H1 (cell line): ENCODE measurements at regions not wholly inside any gene's neighbourhood (a gene's known extent, or its start where the extent isn't known, plus 50 kb on each side); places are given as distances from the start of the nearest gene placed in this dataset.
A peak's percentile ranks its signal among the peaks of the same experiment; 100 is the strongest.

Experiments
- CTCF ChIA-PET: fragments of 300-600 bp; sonication (Branson Sonifier 250); formaldehyde crosslinking; loops from one replicate; lab custom pipeline; 2021; ENCODE audit not compliant: partially characterized antibody; lab: Charles Lee
- POLR2A ChIA-PET: fragments of 300-600 bp; sonication (Branson Sonifier 250); formaldehyde crosslinking; loops from one replicate; lab custom pipeline; 2021; ENCODE audit warnings: inconsistent platforms; ENCODE audit not compliant: partially characterized antibody; lab: Charles Lee
- DNase-seq, 2 experiments: peaks; one replicate each; pipeline versions ENCODE4 v3.0.0 to v3.0.0-alpha.2; 2010 to 2022; ENCODE audit warnings: low spot score in 2 of 2, low read depth in 1 of 2, mixed read lengths in 1 of 2
- FAIRE-seq: peaks from 2 replicates; lab custom pipeline; 2011; peaks lifted over from hg19 to GRCh38; lab: Jason Lieb, UNC
- H2AFZ ChIP-seq: 2 replicates; pipeline ENCODE4 v1.8.1; 2012; ENCODE audit warnings: low read length, inconsistent platforms
- H2AK5ac ChIP-seq: 2 replicates; pipeline ENCODE4 v1.6.1; 2013; ENCODE audit warnings: low read depth, low read length
- H2BK120ac ChIP-seq: replicated peaks from 2 replicates; pipeline ENCODE3; 2013; ENCODE audit warnings: low read depth, low read length, inconsistent platforms
- H2BK12ac ChIP-seq: 2 replicates; pipeline ENCODE4 v1.6.1; 2013; ENCODE audit warnings: low read depth, low read length
- H2BK15ac ChIP-seq: 2 replicates; pipeline ENCODE4 v1.6.1; 2013; ENCODE audit warnings: low read length
- H2BK20ac ChIP-seq: 2 replicates; pipeline ENCODE4 v1.6.1; 2013; ENCODE audit warnings: low read length
- H2BK5ac ChIP-seq: 2 replicates; pipeline ENCODE4 v1.6.1; 2013; ENCODE audit warnings: low read depth, low read length
- H3K14ac ChIP-seq: 2 replicates; pipeline ENCODE4 v1.6.1; 2013; ENCODE audit warnings: inconsistent platforms; ENCODE audit not compliant: insufficient read length
- H3K18ac ChIP-seq: 2 replicates; pipeline ENCODE4 v1.6.1; 2013; ENCODE audit warnings: low read length; ENCODE audit errors: extremely low read depth
- H3K23ac ChIP-seq: 2 replicates; pipeline ENCODE4 v1.6.1; 2013; ENCODE audit warnings: inconsistent platforms; ENCODE audit not compliant: insufficient read length
- H3K23me2 ChIP-seq: 2 replicates; pipeline ENCODE4 v1.6.1; 2013; ENCODE audit warnings: low read depth, low read length
- H3K27ac ChIP-seq: 2 replicates; pipeline ENCODE4 v1.6.1; 2011; ENCODE audit warnings: low read depth, low read length, inconsistent platforms
- H3K27me3 ChIP-seq, 4 experiments: replicated peaks in 1 of 4; 1 replicate in 1 of 4; 2 replicates in 3 of 4; pipeline versions ENCODE4 v1.6.1 to v1.8.1; 2011 to 2013; ENCODE audit warnings: low read length in 3 of 4, mild to moderate bottlenecking in 3 of 4, inconsistent platforms in 2 of 4, mixed read lengths in 2 of 4, moderate library complexity in 1 of 4; ENCODE audit not compliant: control insufficient read depth in 3 of 4, insufficient read depth in 3 of 4; ENCODE audit errors: extremely low read depth in 1 of 4
- H3K36me3 ChIP-seq, 4 experiments: 2 replicates each; pipeline versions ENCODE4 v1.6.1 to v1.8.1; 2011 to 2013; ENCODE audit warnings: mild to moderate bottlenecking in 4 of 4, low read length in 3 of 4, moderate library complexity in 2 of 4, control low read depth in 1 of 4, inconsistent platforms in 1 of 4; ENCODE audit not compliant: insufficient read depth in 4 of 4, control insufficient read depth in 2 of 4
- H3K4ac ChIP-seq: replicated peaks from 2 replicates; pipeline ENCODE3; 2013; ENCODE audit warnings: low read length, low read depth, mixed read lengths, inconsistent platforms; ENCODE audit not compliant: insufficient read length
- H3K4me1 ChIP-seq, 4 experiments: replicated peaks in 1 of 4; 1 replicate in 1 of 4; 2 replicates in 3 of 4; pipeline versions ENCODE4 v1.6.1 to v1.8.1; 2011 to 2013; ENCODE audit warnings: low read length in 3 of 4, inconsistent platforms in 2 of 4, mixed read lengths in 1 of 4; ENCODE audit not compliant: insufficient read depth in 4 of 4, control insufficient read depth in 3 of 4
- H3K4me2 ChIP-seq, 2 experiments: 2 replicates each; pipeline versions ENCODE4 v1.6.1 to v1.8.1; 2011 to 2013; ENCODE audit warnings: low read depth in 2 of 2, low read length in 2 of 2, control low read depth in 1 of 2, inconsistent platforms in 1 of 2, mild to moderate bottlenecking in 1 of 2; ENCODE audit not compliant: insufficient read depth in 1 of 2
- H3K4me3 ChIP-seq, 4 experiments: fragments of 200-600, 300-600 bp in 1 of 4; sonication (generic), shearing (Covaris generic), sonication (Bioruptor Twin) in 1 of 4; 2 replicates each; pipeline versions ENCODE4 v1.5.1 to v1.8.1; 2011 to 2016; ENCODE audit warnings: low read length in 4 of 4, low read depth in 3 of 4, control low read depth in 2 of 4, inconsistent platforms in 2 of 4, mild to moderate bottlenecking in 2 of 4, mixed read lengths in 1 of 4, moderate library complexity in 1 of 4; ENCODE audit not compliant: insufficient read depth in 2 of 4; ENCODE audit errors: extremely low read depth in 1 of 4
- H3K56ac ChIP-seq: replicated peaks from 2 replicates; pipeline ENCODE3; 2013; ENCODE audit warnings: low read depth, mild to moderate bottlenecking, mixed read lengths, low read length, inconsistent platforms; ENCODE audit not compliant: insufficient read length
- H3K79me1 ChIP-seq: 2 replicates; pipeline ENCODE4 v1.6.1; 2013; ENCODE audit warnings: low read depth, low read length, control low read depth
- H3K79me2 ChIP-seq, 2 experiments: 2 replicates each; pipeline versions ENCODE4 v1.6.1 to v1.8.1; 2012 to 2013; ENCODE audit warnings: low read length in 2 of 2, mild to moderate bottlenecking in 2 of 2, inconsistent platforms in 1 of 2; ENCODE audit not compliant: insufficient read depth in 2 of 2, control insufficient read depth in 1 of 2
- H3K9ac ChIP-seq, 4 experiments: replicated peaks in 1 of 4; 1 replicate in 1 of 4; 2 replicates in 3 of 4; pipeline versions ENCODE4 v1.6.1 to v1.8.1; 2011 to 2013; ENCODE audit warnings: low read depth in 3 of 4, low read length in 3 of 4, control low read depth in 2 of 4, mild to moderate bottlenecking in 2 of 4, moderate library complexity in 2 of 4, inconsistent platforms in 1 of 4; ENCODE audit errors: extremely low read depth in 1 of 4
- H3K9me3 ChIP-seq, 2 experiments: 2 replicates each; pipeline versions ENCODE4 v1.6.1 to v1.8.1; 2012 to 2013; ENCODE audit warnings: mild to moderate bottlenecking in 2 of 2, moderate library complexity in 2 of 2, control low read depth in 1 of 2, inconsistent platforms in 1 of 2, low read depth in 1 of 2, low read length in 1 of 2, mixed read lengths in 1 of 2; ENCODE audit not compliant: insufficient read depth in 2 of 2
- H4K20me1 ChIP-seq, 2 experiments: replicated peaks in 1 of 2; 2 replicates each; pipeline versions ENCODE3 to v1.8.1; 2011 to 2013; ENCODE audit warnings: inconsistent platforms in 2 of 2, low read length in 2 of 2, mild to moderate bottlenecking in 1 of 2; ENCODE audit not compliant: insufficient read depth in 2 of 2, control insufficient read depth in 1 of 2
- H4K5ac ChIP-seq: 2 replicates; pipeline ENCODE4 v1.6.1; 2013; ENCODE audit warnings: low read length, low read depth, mixed read lengths, inconsistent platforms; ENCODE audit not compliant: insufficient read length
- H4K8ac ChIP-seq: 2 replicates; pipeline ENCODE4 v1.8.0; 2013; ENCODE audit warnings: mild to moderate bottlenecking, moderate library complexity, low read length, inconsistent platforms; ENCODE audit not compliant: insufficient read depth; ENCODE audit errors: extremely low read depth
- H4K91ac ChIP-seq: replicated peaks from 2 replicates; pipeline ENCODE3; 2013; ENCODE audit warnings: low read length, mixed read lengths, inconsistent platforms; ENCODE audit not compliant: insufficient read length
- EP300 ChIP-seq, 2 experiments: IDR thresholded peaks; 1 replicate in 1 of 2; 2 replicates in 1 of 2; pipeline ENCODE4 v1.6.1; 2011 to 2012; ENCODE audit warnings: low read depth in 2 of 2, low read length in 2 of 2, mild to moderate bottlenecking in 2 of 2, borderline replicate concordance in 1 of 2, inconsistent platforms in 1 of 2, moderate library complexity in 1 of 2
- HDAC6 ChIP-seq: IDR thresholded peaks from one replicate; pipeline ENCODE4 v1.7.1; 2012; ENCODE audit warnings: low read depth, mild to moderate bottlenecking, inconsistent platforms, low read length, moderate library complexity
- MAX ChIP-seq: IDR thresholded peaks from 2 replicates; pipeline ENCODE4 v1.6.1; 2012; ENCODE audit warnings: inconsistent platforms
- RXRA ChIP-seq: IDR thresholded peaks from 2 replicates; pipeline ENCODE4 v1.6.1; 2011; ENCODE audit warnings: low read depth, mild to moderate bottlenecking, low read length, moderate library complexity; ENCODE audit not compliant: insufficient read depth
- SP4 ChIP-seq: IDR thresholded peaks from 2 replicates; pipeline ENCODE4 v1.6.1; 2012; ENCODE audit warnings: low read length, inconsistent platforms
- SUZ12 ChIP-seq: fragments of 200-600 bp; sonication (generic); IDR thresholded peaks from 2 replicates; pipeline ENCODE4 v1.6.1; 2012; ENCODE audit warnings: mild to moderate bottlenecking, inconsistent platforms, low read length, moderate library complexity, mixed read lengths
- TBP ChIP-seq: IDR thresholded peaks from 2 replicates; pipeline ENCODE4 v1.6.1; 2011; ENCODE audit warnings: low read depth, low read length, improper control_type of control experiment

GRCh38 chr4:65918872-65919271 is 248.6 kb upstream of the EPHA5 start:
- H3K4me2 ChIP-seq = peak overlapping the region in 1 of 2 experiments; percentile 23; a peak in 1 of 4 replicates
- no peak overlapping the region for H2BK12ac ChIP-seq
- ChIA-PET POLR2A (no interaction called here), CTCF (interaction anchor here (0.7 kb wide), 1 partner anchor 65 kb away, joined by 3 read pairs; no protein-coding TSS in a partner anchor)
- H2AK5ac ChIP-seq = no peak overlapping the region
- no peak overlapping the region for H2BK5ac ChIP-seq
- FAIRE-seq = no peak
- H3K4me3 ChIP-seq = peak overlapping the region in 1 of 4 experiments; percentile 6; a peak in 1 of 8 replicates
- no peak overlapping the region for H4K8ac ChIP-seq
- H3K56ac ChIP-seq = no peak overlapping the region
- no peak overlapping the region for H3K18ac ChIP-seq
- H3K9ac ChIP-seq = no peak overlapping the region
- no peak overlapping the region for H3K27ac ChIP-seq
- H3K4me1 ChIP-seq = peaks cover 0 to 6% (median 5%) of the 10 kb centered on the region in 4 experiments; a peak in 4 of 7 replicates
- H4K91ac ChIP-seq = no peak overlapping the region
- no peaks in the 10 kb centered on the region for H3K23me2 ChIP-seq
- DNase-seq = no peak
- no peak overlapping the region for H4K5ac ChIP-seq
- H3K79me1 ChIP-seq = no peaks in the 10 kb centered on the region
- TF ChIP-seq EP300 (IDR thresholded peaks at IDR 0.05; ENCODE audit: borderline replicate concordance in 1 of 2, low read depth in 2 of 2, low read length in 2 of 2) (no peak), HDAC6 (no peak), TBP (no peak), SUZ12 (no peak), RXRA (no peak), SP4 (no peak), MAX (no peak)
- no peaks in the 10 kb centered on the region for H3K27me3 ChIP-seq
- H2BK15ac ChIP-seq = no peak overlapping the region
- no peak overlapping the region for H3K14ac ChIP-seq
- H4K20me1 ChIP-seq = no peaks in the 10 kb centered on the region
- no peaks in the 10 kb centered on the region for H3K79me2 ChIP-seq
- H3K36me3 ChIP-seq = no peaks in the 10 kb centered on the region
- peaks cover 0 to 6% of the 10 kb centered on the region in 2 experiments; a peak in 1 of 4 replicates for H3K9me3 ChIP-seq
- no peak overlapping the region for H3K23ac ChIP-seq
- H2AFZ ChIP-seq = no peak overlapping the region
- H3K4ac ChIP-seq = no peak overlapping the region
- no peak overlapping the region for H2BK120ac ChIP-seq
- no peak overlapping the region for H2BK20ac ChIP-seq
